ENCODE measurements at regions not wholly inside any gene's neighbourhood (a gene's known extent, or its start where the extent isn't known, plus 50 kb on each side); places are given as distances from the start of the nearest gene placed in this dataset.
"Not testable (repeated sequence)": the region's sequence is repeated elsewhere in the genome, so short reads cannot be mapped to it uniquely, and the experiment has no call there.

- Histone ChIP-seq H3K9me3 (no peaks in the 10 kb centered on the region), H3K27me3 (no peaks in the 10 kb centered on the region), H3K36me3 (no peaks in the 10 kb centered on the region), H3K4me1 (no peaks in the 10 kb centered on the region), H3K27ac (no peak overlapping the region), H3K4me3 (no peak overlapping the region)
- in situ Hi-C loops (cut with MboI; ENCODE audit: low sequenced_read_pairs in 4 of 4), result no loop called here
- DNase-seq (no peak), ATAC-seq (no peak)
- TF ChIP-seq CTCF (IDR thresholded peaks at IDR 0.05 in 4 of 5, conservative IDR thresholded peaks at IDR 0.05 in 1 of 5) (no peak), POLR2A (IDR thresholded peaks at IDR 0.05) (no peak)
- intact Hi-C loops (cut with DNase I; ENCODE audit: low total_unique reads), result no loop called here
Observed at GRCh38 chr6:140002396-140003022, 628.1 kb upstream of the CITED2 start.

- in situ Hi-C loops (cut with MboI; ENCODE audit: low sequenced_read_pairs in 4 of 4), result no loop called here
- TF ChIP-seq POLR2A (IDR thresholded peaks at IDR 0.05) (no peak), CTCF (IDR thresholded peaks at IDR 0.05 in 4 of 5, conservative IDR thresholded peaks at IDR 0.05 in 1 of 5) (no peak)
- DNase-seq (no peak), ATAC-seq (no peak)
- intact Hi-C loops (cut with DNase I; ENCODE audit: low total_unique reads), result no loop called here
- Histone ChIP-seq H3K27ac (no peak overlapping the region), H3K4me3 (no peak overlapping the region), H3K36me3 (no peaks in the 10 kb centered on the region), H3K4me1 (no peaks in the 10 kb centered on the region), H3K27me3 (no peaks in the 10 kb centered on the region), H3K9me3 (no peaks in the 10 kb centered on the region)
Observed at GRCh38 chr6:140001821-140002341, 627.4 kb upstream of the CITED2 start.

GRCh38 chr6:140001005-140001404, 626.6 kb upstream of the CITED2 start:
- intact Hi-C loops (cut with DNase I; ENCODE audit: low total_unique reads), result no loop called here

GRCh38 chr6:139999661-140000060, 625.2 kb upstream of the CITED2 start:
- intact Hi-C loops (cut with DNase I; ENCODE audit: low total_unique reads); ATAC-seq; H3K9me3 ChIP-seq; DNase-seq; H3K27me3 ChIP-seq; H3K36me3 ChIP-seq; H3K4me3 ChIP-seq; H3K4me1 ChIP-seq; H3K27ac ChIP-seq: not testable (repeated sequence)
- in situ Hi-C loops (cut with MboI; ENCODE audit: low sequenced_read_pairs in 4 of 4), result loop anchor here in 1 of 4 donors (10.0 kb wide), 1 partner anchor 635 kb away; no protein-coding TSS in a partner anchor

More at GRCh38 chr6:140001005-140001404, 626.6 kb upstream of the CITED2 start:
- ATAC-seq, result no peak
- Histone ChIP-seq H3K9me3 (no peaks in the 10 kb centered on the region), H3K4me1 (no peaks in the 10 kb centered on the region), H3K27ac (no peak overlapping the region), H3K4me3 (no peak overlapping the region), H3K27me3 (no peaks in the 10 kb centered on the region), H3K36me3 (no peaks in the 10 kb centered on the region)
- no peak for DNase-seq
- no peak for TF ChIP-seq CTCF (IDR thresholded peaks at IDR 0.05 in 4 of 5, conservative IDR thresholded peaks at IDR 0.05 in 1 of 5)
- in situ Hi-C loops (cut with MboI; ENCODE audit: low sequenced_read_pairs in 4 of 4), result no loop called here

GRCh38 chr6:139998478-139998877, 624.0 kb upstream of the CITED2 start:
- H3K9me3 ChIP-seq; ATAC-seq; H3K27ac ChIP-seq; intact Hi-C loops (cut with DNase I; ENCODE audit: low total_unique reads); H3K4me3 ChIP-seq; H3K36me3 ChIP-seq; H3K27me3 ChIP-seq; H3K4me1 ChIP-seq; DNase-seq: not testable (repeated sequence)
- in situ Hi-C loops (cut with MboI; ENCODE audit: low sequenced_read_pairs in 4 of 4), result loop anchor here in 1 of 4 donors (10.0 kb wide), 1 partner anchor 634 kb away; no protein-coding TSS in a partner anchor
